SH-SY5Y (cell line): ENCODE measurements at regions not wholly inside any gene's neighbourhood (a gene's known extent, or its start where the extent isn't known, plus 50 kb on each side); places are given as distances from the start of the nearest gene placed in this dataset.

Experiments used
- GATA2 ChIP-seq: IDR thresholded peaks from 2 replicates; pipeline ENCODE4 v1.6.1; 2011; ENCODE audit warnings: mild to moderate bottlenecking, low read depth, low read length
- GATA3 ChIP-seq: IDR thresholded peaks from 2 replicates; pipeline ENCODE4 v1.6.1; 2011; ENCODE audit warnings: low read depth, mild to moderate bottlenecking, low read length, moderate library complexity

DNA sequence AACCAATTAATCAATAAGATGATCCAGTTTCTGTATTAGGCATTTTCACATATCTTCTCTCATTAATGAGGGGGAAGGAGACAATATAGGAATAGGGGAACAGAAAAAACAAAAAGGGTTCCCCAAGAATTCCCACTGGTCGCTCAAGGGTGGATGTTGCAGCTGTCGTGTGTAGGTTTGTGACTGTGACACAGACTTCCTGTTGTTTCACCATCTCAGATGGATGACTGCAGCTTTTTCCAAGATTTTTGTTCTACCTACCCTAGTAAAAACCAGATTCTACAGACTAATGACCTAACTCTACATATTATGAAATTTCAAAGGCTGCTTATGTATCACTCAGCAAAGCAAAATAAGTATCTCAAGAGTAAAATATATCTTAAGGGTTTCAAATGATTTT, 73.7 kb upstream of the MB21D2 start:
- no peak for TF ChIP-seq GATA2
- TF ChIP-seq GATA3 = no peak
